Stimulated activated CD8-positive, alpha-beta memory T cell treated with anti-CD3 and anti-CD28 coated beads, Interleukin-7, amount 100 ng/mL, for 24 hours (primary cell): ENCODE measurements at regions not wholly inside any gene's neighbourhood (a gene's known extent, or its start where the extent isn't known, plus 50 kb on each side); places are given as distances from the start of the nearest gene placed in this dataset.

Source experiments
- DNase-seq: peaks from one replicate; pipeline ENCODE4 v3.0.0-alpha.2; 2020; ENCODE audit warnings: low read depth

- DNase-seq, result no peak
Measured at GRCh38 chr14:61847861-61848260, 85.6 kb downstream of the SNAPC1 start.

- no peak for DNase-seq
Measured at GRCh38 chr14:61854898-61855297, 92.7 kb downstream of the SNAPC1 start.

DNA sequence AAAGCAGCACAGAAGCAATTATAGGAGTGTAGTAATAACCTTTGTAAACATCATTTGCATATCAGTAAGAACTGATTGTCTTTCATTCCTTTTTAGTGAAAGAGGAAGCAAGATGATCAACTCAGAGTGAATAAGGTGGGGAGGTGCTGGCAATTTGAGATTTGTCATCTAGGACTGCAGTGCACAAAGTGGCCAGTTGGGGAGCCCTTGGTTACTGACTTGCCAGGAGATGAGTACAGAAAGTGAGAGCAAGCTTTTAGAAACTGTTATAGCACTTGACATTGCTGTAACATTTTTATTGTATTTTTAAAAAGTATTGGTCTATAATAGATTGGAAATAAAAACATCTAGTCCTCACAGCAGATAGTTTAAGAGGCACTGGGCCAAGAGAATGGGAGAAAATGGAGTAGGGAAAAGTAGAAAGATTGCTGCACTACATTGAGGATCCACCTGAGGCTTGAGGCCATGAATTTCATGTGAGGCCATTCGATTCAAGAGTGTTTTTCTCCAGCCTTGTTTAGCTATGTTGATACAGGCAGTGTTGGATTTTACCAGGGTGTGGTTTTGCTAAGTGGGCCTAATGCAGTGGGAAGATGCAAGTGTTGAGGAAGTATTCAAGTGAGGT, 98.2 kb downstream of the SNAPC1 start:
- DNase-seq, result peak; percentile 51

DNA sequence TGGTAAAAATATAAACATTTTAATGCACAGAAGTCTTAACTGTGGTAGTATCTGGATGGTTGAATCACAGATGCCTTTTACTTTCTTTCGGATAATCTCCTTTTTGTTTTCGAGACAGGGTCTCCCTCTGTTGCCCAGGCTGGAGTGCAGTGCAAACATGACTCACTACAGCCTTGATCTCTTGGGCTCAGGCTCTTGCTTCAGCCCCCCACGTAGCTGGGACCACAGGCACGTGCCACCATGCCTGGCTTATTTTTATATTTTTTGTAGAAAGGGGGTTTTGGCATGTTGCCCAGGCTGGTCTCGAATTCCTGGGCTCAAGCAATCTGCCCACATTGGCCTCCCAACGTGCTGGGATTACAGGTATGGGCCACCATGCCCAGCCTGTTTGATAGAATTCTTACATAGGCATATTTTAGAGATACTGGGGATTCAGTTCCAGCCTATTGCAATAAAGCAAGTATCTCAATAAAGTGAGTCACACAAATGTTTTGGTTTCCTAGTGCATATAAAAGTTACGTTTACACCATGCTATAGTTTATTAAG, 99.2 kb downstream of the SNAPC1 start:
- DNase-seq, result no peak

DNA sequence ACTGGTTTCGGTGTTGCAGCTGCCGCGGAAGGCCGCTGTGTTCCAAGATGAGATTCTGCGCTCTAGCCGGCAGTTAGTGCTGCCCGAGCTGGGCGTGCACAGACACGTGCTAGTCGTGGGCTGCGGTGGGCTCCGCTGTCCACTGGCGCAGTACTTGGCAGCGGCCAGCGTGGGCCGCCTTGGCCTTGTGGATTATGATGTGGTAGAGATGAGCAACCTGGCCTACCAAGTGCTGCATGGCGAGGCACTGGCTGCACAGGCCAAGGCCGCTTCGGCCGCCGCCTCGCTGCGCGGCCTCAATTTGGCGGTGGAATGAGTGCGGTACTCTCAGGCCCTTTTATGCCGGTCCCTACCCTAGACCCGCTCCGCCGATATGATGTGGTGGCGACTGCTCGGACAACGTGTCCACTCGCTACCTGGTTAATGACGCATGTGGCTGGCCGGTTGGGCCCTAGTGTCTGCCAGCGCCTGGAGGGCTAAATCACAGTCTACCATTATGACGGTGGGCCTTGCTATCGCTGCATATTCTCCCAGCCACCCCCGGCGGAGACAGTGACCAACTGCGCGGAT, 102.2 kb downstream of the SNAPC1 start:
- no peak for DNase-seq

DNA sequence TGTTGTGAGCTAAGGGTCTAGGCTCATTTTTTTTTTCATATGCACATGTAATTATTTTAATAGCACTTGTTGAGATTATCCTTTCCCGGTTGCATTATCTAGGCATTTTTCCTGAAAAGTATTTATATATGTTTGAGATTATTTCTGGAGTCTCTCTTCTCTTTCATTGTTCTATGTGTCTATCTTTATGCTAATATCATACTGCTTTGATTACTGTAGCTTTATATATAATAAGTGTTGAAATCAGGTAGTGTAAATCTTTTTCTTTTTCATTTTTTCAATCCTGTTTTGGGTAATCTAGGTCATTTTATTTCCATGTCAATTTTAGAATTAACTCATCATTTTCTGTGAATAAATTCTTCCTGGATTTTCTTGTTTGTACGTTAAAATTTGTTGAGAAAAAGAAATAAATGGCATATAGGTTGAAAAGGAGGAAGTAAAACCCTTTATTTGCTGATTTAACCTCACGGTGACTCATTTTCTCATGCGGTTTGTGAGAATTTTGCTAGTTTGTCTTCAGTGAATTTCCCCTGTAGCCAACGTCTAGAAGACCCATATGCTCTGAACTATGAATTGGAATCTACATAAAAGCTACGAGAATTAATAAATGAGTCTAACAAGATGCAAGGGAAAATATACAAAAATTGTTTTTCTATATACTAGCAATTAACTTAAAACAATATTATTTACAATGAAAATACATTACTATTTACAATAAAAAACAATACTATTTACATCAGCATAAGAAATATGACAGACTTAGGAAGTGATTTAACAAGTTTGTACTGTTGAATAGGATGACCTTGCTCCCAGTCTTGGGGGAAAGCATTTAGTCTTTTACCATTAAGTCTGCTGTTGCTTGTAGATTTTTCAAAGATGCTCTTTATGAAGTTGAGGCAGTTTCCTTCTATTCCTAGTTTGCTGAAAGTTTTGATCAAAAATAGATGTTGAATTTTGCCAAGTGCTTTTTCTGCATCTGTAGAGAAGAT, 105.0 kb downstream of the SNAPC1 start:
- DNase-seq, result no peak

- no peak for DNase-seq
Measured at GRCh38 chr14:61868846-61869245, 106.6 kb downstream of the SNAPC1 start.

- DNase-seq, result no peak
Measured at GRCh38 chr14:61870163-61870562, 107.9 kb downstream of the SNAPC1 start.

GRCh38 chr14:61872452-61872851, 110.2 kb downstream of the SNAPC1 start:
- DNase-seq, result no peak

- DNase-seq, result no peak
Measured at GRCh38 chr14:61875483-61875882, 113.3 kb downstream of the SNAPC1 start.

- DNase-seq, result no peak
Measured at GRCh38 chr14:61876362-61877034, 114.3 kb downstream of the SNAPC1 start.

DNA sequence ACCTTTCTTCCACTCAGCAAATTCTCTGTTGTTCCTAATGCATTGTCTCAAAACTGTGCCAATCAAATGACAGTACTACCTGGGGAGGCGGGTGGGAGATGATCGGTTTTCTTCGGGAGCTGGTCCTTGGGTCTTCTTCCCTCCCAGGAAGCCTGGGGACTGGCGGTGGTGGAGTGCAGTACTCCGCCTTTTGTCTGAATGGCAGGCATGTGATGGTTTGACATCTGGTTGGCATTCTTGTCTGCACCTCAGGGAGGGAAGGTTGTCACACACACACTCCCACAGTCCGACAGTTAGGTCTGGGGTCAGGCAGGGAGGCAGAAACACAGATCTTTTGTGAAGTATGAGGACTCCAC, 114.8 kb downstream of the SNAPC1 start:
- DNase-seq, result no peak

DNA sequence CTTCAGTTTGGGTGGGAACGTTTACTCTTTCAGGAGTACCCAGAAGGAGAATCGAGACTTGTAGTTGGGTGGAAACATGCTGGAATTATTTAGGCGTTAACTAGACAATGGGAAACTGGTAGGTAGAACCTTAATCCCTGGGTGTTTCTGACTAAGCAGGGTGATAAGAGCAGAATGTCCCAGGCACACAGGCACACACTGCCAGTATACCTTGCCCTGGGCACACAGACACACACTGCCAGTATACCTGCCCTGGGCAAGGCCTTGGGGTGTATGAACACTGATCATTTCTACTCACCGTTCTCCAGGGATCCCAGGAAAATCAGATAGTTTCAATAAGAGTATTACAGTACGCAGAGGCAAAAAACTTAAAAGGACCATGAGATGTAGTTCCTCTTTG, 115.5 kb downstream of the SNAPC1 start:
- DNase-seq, result no peak

DNA sequence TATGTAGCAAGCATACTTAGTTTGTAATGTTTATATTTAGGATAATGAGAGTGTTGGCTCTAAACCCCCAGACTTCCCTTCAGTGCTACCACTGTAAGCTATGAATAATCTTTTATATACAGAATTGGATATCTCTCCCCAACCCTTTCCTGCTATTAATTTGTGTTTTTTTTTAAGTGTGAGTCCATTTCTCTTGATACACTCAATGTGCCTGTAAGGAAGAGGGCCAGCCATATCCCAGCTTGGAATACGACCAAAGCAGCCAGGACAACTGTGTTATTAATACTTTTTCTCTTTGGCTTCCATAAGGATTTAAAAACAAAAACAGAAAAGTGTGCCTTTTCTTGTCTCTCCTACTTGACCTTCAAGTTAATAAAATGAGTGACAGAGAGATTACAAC, 116.7 kb downstream of the SNAPC1 start:
- no peak for DNase-seq

DNA sequence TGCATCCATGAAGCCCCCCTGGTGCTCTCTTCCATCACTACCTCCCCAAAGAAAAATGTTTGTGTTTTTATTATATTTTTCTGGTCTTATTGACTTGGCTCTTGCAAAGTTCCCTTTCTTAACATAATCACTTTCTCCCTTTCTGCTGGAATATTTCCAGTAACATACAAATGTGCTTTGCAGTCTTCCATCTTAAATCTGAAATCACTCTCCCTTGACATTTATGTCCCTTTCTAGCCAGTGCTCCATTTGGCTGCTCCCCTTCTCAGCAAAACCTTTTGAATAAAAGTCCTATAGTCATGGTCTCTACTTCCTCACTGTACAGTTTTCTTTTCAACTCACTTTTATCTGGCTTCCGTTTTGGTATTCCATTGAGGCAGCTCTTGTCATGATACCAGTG, 118.8 kb downstream of the SNAPC1 start:
- DNase-seq, result no peak

DNA sequence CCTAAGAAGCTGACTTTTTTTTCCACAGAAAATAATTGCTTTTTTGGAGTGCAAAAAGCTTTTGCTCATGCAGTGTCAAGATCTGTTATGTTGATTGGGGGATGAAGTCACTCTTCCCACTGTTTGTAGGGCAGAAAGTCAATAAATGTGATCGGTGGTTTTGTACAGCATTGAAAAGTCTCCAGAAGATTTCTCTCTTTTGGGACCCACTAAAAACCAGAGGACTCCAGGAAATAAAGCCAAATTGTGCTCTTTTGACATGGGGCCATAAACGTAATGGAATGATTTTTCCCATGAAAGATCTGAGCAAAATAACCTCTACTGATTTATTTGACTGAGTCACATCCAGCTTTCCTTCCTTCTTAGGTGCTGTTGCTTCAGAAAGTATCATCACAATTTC, 122.5 kb downstream of the SNAPC1 start:
- no peak for DNase-seq

DNA sequence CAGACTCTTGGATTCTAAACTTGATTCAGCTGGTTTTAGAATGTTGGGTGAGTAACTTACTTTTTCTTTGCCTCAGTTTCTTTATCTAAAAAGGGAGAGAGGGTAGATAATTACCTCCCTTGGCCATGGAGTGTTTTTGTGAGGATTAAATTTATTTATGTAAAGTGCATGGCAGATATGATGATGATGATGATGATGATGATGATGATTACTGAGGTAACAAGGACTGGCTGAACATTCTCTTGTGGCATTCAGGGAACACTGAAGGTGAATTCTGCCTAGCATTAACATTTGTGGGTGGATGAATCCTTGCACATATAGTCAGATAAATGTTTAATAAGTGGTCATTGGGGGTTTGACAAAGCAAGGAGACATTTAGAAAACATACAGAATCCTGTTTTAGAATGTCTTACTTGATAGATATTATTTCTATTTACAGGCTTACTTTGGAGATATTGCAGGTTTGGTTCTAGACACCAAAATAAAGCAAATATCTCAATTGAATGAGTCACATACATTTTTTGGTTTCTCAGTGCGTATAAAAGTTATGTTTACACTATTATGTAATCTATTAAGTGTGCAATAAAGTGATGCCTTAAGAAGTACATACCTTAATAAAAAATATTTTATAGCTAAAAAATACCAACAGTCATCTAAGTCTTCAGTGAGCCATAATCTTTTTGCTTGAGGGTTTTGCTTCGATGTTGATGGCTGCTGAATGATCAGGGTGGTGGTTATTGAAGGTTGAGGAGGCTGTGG, 123.2 kb downstream of the SNAPC1 start:
- no peak for DNase-seq

- no peak for DNase-seq
Measured at GRCh38 chr14:61887628-61888027, 125.4 kb downstream of the SNAPC1 start.

- DNase-seq, result no peak
Measured at GRCh38 chr14:61889914-61890351, 127.7 kb downstream of the SNAPC1 start.

- DNase-seq, result no peak
Measured at GRCh38 chr14:61891170-61891569, 128.9 kb downstream of the SNAPC1 start.

DNA sequence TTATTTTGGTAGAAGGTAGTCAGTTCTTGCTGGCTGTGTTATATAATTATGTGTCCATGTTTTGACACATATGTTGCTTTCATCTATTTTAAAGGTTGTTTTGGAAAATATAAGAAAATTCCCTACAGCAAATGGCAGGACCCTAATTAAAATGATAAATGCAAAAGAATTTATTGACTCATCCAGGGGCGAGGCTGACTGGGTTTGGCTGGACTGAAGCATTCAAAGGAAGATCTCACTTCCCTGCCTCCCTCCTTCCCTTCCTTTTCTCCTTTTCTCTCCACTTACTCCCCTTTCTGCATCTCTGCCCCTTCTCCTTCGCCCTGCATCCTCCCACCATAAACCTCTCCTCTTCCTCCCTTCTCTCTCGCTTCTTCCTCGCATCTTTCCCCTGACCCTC, 129.6 kb downstream of the SNAPC1 start:
- DNase-seq, result no peak
